GM19035 (cell line): ENCODE measurements at regions not wholly inside any gene's neighbourhood (a gene's known extent, or its start where the extent isn't known, plus 50 kb on each side); places are given as distances from the start of the nearest gene placed in this dataset.

Source experiments
- ATAC-seq: cut with Tn5 transposase; IDR thresholded peaks from one replicate; pipeline ENCODE4 v1.9.1; 2021; ENCODE audit not compliant: unreplicated experiment

- ATAC-seq, result no peak
These were observed 903.8 kb upstream of the PCDH10 start for GRCh38 chr4:132245319-132245718.

GRCh38 chr4:132264176-132264575 is 884.9 kb upstream of the PCDH10 start:
- no peak for ATAC-seq

- no peak for ATAC-seq
These were observed 882.7 kb upstream of the PCDH10 start for GRCh38 chr4:132266374-132266773.

GRCh38 chr4:132267321-132267720 is 881.8 kb upstream of the PCDH10 start:
- ATAC-seq, result no peak

GRCh38 chr4:132269303-132269990 is 879.6 kb upstream of the PCDH10 start:
- no peak for ATAC-seq

GRCh38 chr4:132275583-132276121 is 873.4 kb upstream of the PCDH10 start:
- no peak for ATAC-seq

GRCh38 chr4:132276185-132276584 is 872.9 kb upstream of the PCDH10 start:
- ATAC-seq, result no peak

- ATAC-seq, result no peak
These were observed 872.1 kb upstream of the PCDH10 start for GRCh38 chr4:132276989-132277388.

- ATAC-seq, result no peak
These were observed 867.4 kb upstream of the PCDH10 start for GRCh38 chr4:132281733-132282132.

GRCh38 chr4:132284910-132285426 is 864.1 kb upstream of the PCDH10 start:
- no peak for ATAC-seq

GRCh38 chr4:132297346-132297745 is 851.7 kb upstream of the PCDH10 start:
- no peak for ATAC-seq

GRCh38 chr4:132299841-132300240 is 849.3 kb upstream of the PCDH10 start:
- no peak for ATAC-seq

- ATAC-seq, result no peak
These were observed 836.6 kb upstream of the PCDH10 start for GRCh38 chr4:132312521-132312920.

GRCh38 chr4:132313852-132314251 is 835.2 kb upstream of the PCDH10 start:
- no peak for ATAC-seq

GRCh38 chr4:132316738-132317137 is 832.4 kb upstream of the PCDH10 start:
- no peak for ATAC-seq

- ATAC-seq, result no peak
These were observed 831.2 kb upstream of the PCDH10 start for GRCh38 chr4:132317923-132318322.

- no peak for ATAC-seq
These were observed 820.3 kb upstream of the PCDH10 start for GRCh38 chr4:132328761-132329160.

GRCh38 chr4:132330994-132331393 is 818.1 kb upstream of the PCDH10 start:
- ATAC-seq, result no peak

- ATAC-seq, result no peak
These were observed 816.0 kb upstream of the PCDH10 start for GRCh38 chr4:132332932-132333723.

- ATAC-seq, result no peak
These were observed 815.4 kb upstream of the PCDH10 start for GRCh38 chr4:132333724-132334047.

- no peak for ATAC-seq
These were observed 815.0 kb upstream of the PCDH10 start for GRCh38 chr4:132334081-132334480.
